ENCODE measurements at regions not wholly inside any gene's neighbourhood (a gene's known extent, or its start where the extent isn't known, plus 50 kb on each side); places are given as distances from the start of the nearest gene placed in this dataset.

GRCh38 chr17:33525186-33525585 is 232.1 kb upstream of the ASIC2 start:
- no peak for DNase-seq (ENCODE audit: low spot score in 2 of 2)
- Histone ChIP-seq H3K4me1 (peaks cover 7% of the 10 kb centered on the region), H3K36me3 (no peaks in the 10 kb centered on the region), H3K4me3 (no peak overlapping the region), H3K27ac (no peak overlapping the region), H3K27me3 (no peaks in the 10 kb centered on the region), H3K9me3 (peaks cover 7% of the 10 kb centered on the region)
- TF ChIP-seq POLR2AphosphoS5 (IDR thresholded peaks at IDR 0.05) (no peak), POLR2A (IDR thresholded peaks at IDR 0.05) (no peak), CTCF (IDR thresholded peaks at IDR 0.05) (no peak), EP300 (IDR thresholded peaks at IDR 0.05) (no peak)
- 92% methylated on average over 7 of the region's 7 CpGs for WGBS

GRCh38 chr17:33526717-33527116 is 233.6 kb upstream of the ASIC2 start:
- peaks cover 7% of the 10 kb centered on the region for H3K4me1 ChIP-seq
- no peak overlapping the region for H3K4me3 ChIP-seq
- H3K27me3 ChIP-seq: no peaks in the 10 kb centered on the region
- no peak overlapping the region for H3K27ac ChIP-seq
- peaks cover 7% of the 10 kb centered on the region for H3K9me3 ChIP-seq
- WGBS: 89% methylated on average over 5 of the region's 5 CpGs
- H3K36me3 ChIP-seq: no peaks in the 10 kb centered on the region
- no peak for TF ChIP-seq POLR2AphosphoS5 (IDR thresholded peaks at IDR 0.05)
- TF ChIP-seq POLR2A (IDR thresholded peaks at IDR 0.05): no peak
- TF ChIP-seq EP300 (IDR thresholded peaks at IDR 0.05): no peak
- no peak for DNase-seq (ENCODE audit: low spot score in 2 of 2)

- WGBS: 78% methylated on average over 3 of the region's 3 CpGs
Measured at GRCh38 chr17:33527290-33527689, 234.2 kb upstream of the ASIC2 start.

GRCh38 chr17:33528846-33529245 is 235.8 kb upstream of the ASIC2 start:
- no peaks in the 10 kb centered on the region for H3K27me3 ChIP-seq
- H3K27ac ChIP-seq: no peak overlapping the region
- TF ChIP-seq POLR2A (IDR thresholded peaks at IDR 0.05): no peak
- TF ChIP-seq CTCF (IDR thresholded peaks at IDR 0.05): no peak
- H3K4me1 ChIP-seq: peaks cover under 1% of the 10 kb centered on the region
- H3K4me3 ChIP-seq: no peak overlapping the region
- H3K9me3 ChIP-seq: peaks cover 7% of the 10 kb centered on the region
- no peaks in the 10 kb centered on the region for H3K36me3 ChIP-seq
- DNase-seq (ENCODE audit: low spot score in 2 of 2): no peak
- WGBS: 53% methylated on average over 1 of the region's 1 CpG

More at GRCh38 chr17:33527290-33527689, 234.2 kb upstream of the ASIC2 start:
- TF ChIP-seq CTCF (IDR thresholded peaks at IDR 0.05) (no peak), POLR2AphosphoS5 (IDR thresholded peaks at IDR 0.05) (no peak), POLR2A (IDR thresholded peaks at IDR 0.05) (no peak), EP300 (IDR thresholded peaks at IDR 0.05) (no peak)
- no peak for DNase-seq (ENCODE audit: low spot score in 2 of 2)
- Histone ChIP-seq H3K36me3 (no peaks in the 10 kb centered on the region), H3K27me3 (no peaks in the 10 kb centered on the region), H3K4me1 (peaks cover 7% of the 10 kb centered on the region), H3K27ac (no peak overlapping the region), H3K4me3 (no peak overlapping the region), H3K9me3 (peaks cover 7% of the 10 kb centered on the region)

GRCh38 chr17:33529816-33530215 is 236.7 kb upstream of the ASIC2 start:
- Histone ChIP-seq H3K27me3 (no peaks in the 10 kb centered on the region), H3K4me3 (no peak overlapping the region), H3K4me1 (no peaks in the 10 kb centered on the region), H3K27ac (no peak overlapping the region), H3K9me3 (peaks cover 7% of the 10 kb centered on the region), H3K36me3 (no peaks in the 10 kb centered on the region)
- DNase-seq (ENCODE audit: low spot score in 2 of 2): no peak
- TF ChIP-seq EP300 (IDR thresholded peaks at IDR 0.05) (no peak), CTCF (IDR thresholded peaks at IDR 0.05) (no peak), POLR2AphosphoS5 (IDR thresholded peaks at IDR 0.05) (no peak), POLR2A (IDR thresholded peaks at IDR 0.05) (no peak)
- WGBS: 84% methylated on average over 9 of the region's 9 CpGs

- Histone ChIP-seq H3K27me3 (no peaks in the 10 kb centered on the region), H3K4me1 (no peaks in the 10 kb centered on the region), H3K36me3 (no peaks in the 10 kb centered on the region), H3K27ac (no peak overlapping the region), H3K9me3 (peaks cover 7% of the 10 kb centered on the region), H3K4me3 (no peak overlapping the region)
- 88% methylated on average over 5 of the region's 6 CpGs for WGBS
- no peak for DNase-seq (ENCODE audit: low spot score in 2 of 2)
- TF ChIP-seq POLR2AphosphoS5 (IDR thresholded peaks at IDR 0.05) (no peak), EP300 (IDR thresholded peaks at IDR 0.05) (no peak), CTCF (IDR thresholded peaks at IDR 0.05) (no peak), POLR2A (IDR thresholded peaks at IDR 0.05) (no peak)
Measured at GRCh38 chr17:33531311-33531710, 238.2 kb upstream of the ASIC2 start.
